MM.1S (cell line): ENCODE measurements at regions not wholly inside any gene's neighbourhood (a gene's known extent, or its start where the extent isn't known, plus 50 kb on each side); places are given as distances from the start of the nearest gene placed in this dataset.
"Not testable (repeated sequence)": the region's sequence is repeated elsewhere in the genome, so short reads cannot be mapped to it uniquely, and the experiment has no call there.

ENCODE experiments used
- DNase-seq: peaks from one replicate; pipeline ENCODE4 v3.0.0-alpha.2; 2015
- H2AFZ ChIP-seq: fragments of 300-600 bp; sonication (generic); 2 replicates; pipeline ENCODE4 v1.6.0; 2016; ENCODE audit warnings: antibody characterized with exemption, low read length
- H3F3A ChIP-seq: fragments of 300-600 bp; sonication (generic); 2 replicates; pipeline ENCODE4 v1.6.1; 2016; ENCODE audit warnings: mild to moderate bottlenecking, antibody characterized with exemption, low read length, moderate library complexity, mixed read lengths; ENCODE audit not compliant: insufficient read depth
- H3K27ac ChIP-seq: fragments of 300-600 bp; sonication (generic); 2 replicates; pipeline ENCODE4 v1.5.1; 2016; ENCODE audit warnings: mild to moderate bottlenecking, low read length
- H3K27me3 ChIP-seq: fragments of 300-600 bp; sonication (generic); replicated peaks from 2 replicates; pipeline ENCODE4 v1.6.0; 2016; ENCODE audit warnings: low read length; ENCODE audit not compliant: insufficient read depth
- H3K36me3 ChIP-seq: fragments of 300-600 bp; sonication (generic); replicated peaks from 2 replicates; pipeline ENCODE4 v1.6.1; 2016; ENCODE audit warnings: mild to moderate bottlenecking, low read length, mixed read lengths; ENCODE audit not compliant: insufficient read depth
- H3K4me1 ChIP-seq: fragments of 300-600 bp; sonication (generic); 2 replicates; pipeline ENCODE4 v1.6.1; 2016; ENCODE audit warnings: low read length, mixed read lengths
- H3K4me2 ChIP-seq: fragments of 300-600 bp; sonication (generic); 2 replicates; pipeline ENCODE4 v1.6.0; 2016; ENCODE audit warnings: low read depth, low read length
- H3K4me3 ChIP-seq: fragments of 300-600 bp; sonication (generic); 2 replicates; pipeline ENCODE4 v1.5.1; 2016; ENCODE audit warnings: low read length, mixed read lengths
- H3K79me2 ChIP-seq: fragments of 300-600 bp; sonication (generic); 2 replicates; pipeline ENCODE4 v1.6.1; 2016; ENCODE audit warnings: mixed run types, low read length, mixed read lengths
- H3K9ac ChIP-seq: fragments of 300-600 bp; sonication (generic); 2 replicates; pipeline ENCODE4 v1.6.1; 2016; ENCODE audit warnings: low read length, mixed read lengths
- H3K9me2 ChIP-seq: fragments of 300-600 bp; sonication (generic); replicated peaks from 2 replicates; pipeline ENCODE4 v1.6.1; 2016; ENCODE audit warnings: mild to moderate bottlenecking, low read length, mixed read lengths; ENCODE audit not compliant: insufficient read depth
- H3K9me3 ChIP-seq: fragments of 300-600 bp; sonication (generic); replicated peaks from 2 replicates; pipeline ENCODE4 v1.6.1; 2016; ENCODE audit warnings: mild to moderate bottlenecking, low read length, mixed read lengths; ENCODE audit not compliant: insufficient read depth
- H4K20me1 ChIP-seq: fragments of 300-600 bp; sonication (generic); 2 replicates; pipeline ENCODE4 v1.6.1; 2016; ENCODE audit warnings: mild to moderate bottlenecking, low read length, moderate library complexity, mixed read lengths; ENCODE audit not compliant: insufficient read depth

DNA sequence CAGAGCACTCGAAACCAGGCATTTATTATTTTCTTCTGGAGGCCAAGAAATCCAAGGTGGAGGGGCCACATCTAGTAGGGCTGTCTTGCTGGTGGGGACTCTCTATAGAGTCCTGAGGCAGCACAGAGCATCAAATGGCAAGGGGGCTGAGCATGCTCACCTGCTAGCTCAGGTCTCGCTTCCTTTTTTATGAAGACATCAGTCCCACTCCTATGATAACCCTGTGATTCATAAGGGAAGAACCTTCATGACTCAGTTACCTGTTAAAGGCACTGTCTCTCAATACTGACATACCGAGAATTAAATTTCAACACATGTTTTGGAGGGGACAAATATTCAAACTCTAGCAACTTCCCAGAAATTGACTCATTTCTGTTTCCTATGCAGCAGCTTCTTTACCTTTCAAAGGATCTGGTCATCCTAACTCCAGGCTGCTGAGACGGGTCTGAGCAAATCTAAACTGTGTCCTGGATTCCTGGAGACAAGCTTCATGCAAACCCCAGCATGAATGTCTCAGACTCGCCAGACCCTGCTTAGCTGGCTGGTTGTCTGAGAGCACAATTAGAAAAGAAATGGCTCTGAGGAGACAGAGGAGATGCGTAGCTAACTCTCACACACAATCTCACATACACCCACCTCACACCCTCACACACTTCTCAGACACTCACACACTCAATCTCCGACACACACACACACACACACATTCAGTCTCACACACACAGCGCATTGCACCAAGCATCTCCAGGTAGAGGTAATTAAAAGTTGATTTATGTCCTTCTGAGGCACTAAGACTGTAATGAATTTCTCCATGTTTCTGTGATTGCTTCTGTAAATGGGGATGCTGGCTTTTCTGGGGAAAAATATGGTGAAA, 280.8 kb downstream of the BCL2L11 start:
- H3K4me1 ChIP-seq, H3K27me3 ChIP-seq, H3K27ac ChIP-seq, H3K9me3 ChIP-seq, DNase-seq, H3F3A ChIP-seq, H3K9ac ChIP-seq, H3K4me2 ChIP-seq, H4K20me1 ChIP-seq, H3K9me2 ChIP-seq, H2AFZ ChIP-seq, H3K4me3 ChIP-seq, H3K79me2 ChIP-seq, H3K36me3 ChIP-seq: not testable (repeated sequence)

DNA sequence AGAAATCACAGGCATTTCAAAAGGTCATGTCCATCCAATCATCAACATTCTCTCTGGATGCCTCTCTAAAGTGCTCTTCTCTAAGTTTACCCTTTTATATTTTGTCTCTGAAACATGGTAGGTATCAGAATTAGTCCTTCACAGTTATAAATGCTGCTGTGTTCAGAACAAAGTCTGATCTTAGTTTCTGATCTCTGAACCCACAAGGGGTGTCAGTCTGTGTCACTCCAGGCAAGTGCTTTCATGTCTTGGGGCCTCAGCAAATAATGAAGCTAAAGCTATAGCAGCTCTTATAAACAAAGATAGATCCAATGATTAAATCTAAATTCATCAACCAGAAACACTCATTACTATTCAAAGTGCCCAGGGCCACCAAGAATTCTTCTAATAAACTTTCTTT, 281.7 kb downstream of the BCL2L11 start:
- not testable (repeated sequence) for H3K79me2 ChIP-seq, H3K9me3 ChIP-seq, H3K4me2 ChIP-seq, H3K27me3 ChIP-seq, H3K9ac ChIP-seq, H3K9me2 ChIP-seq, H3K36me3 ChIP-seq, H3K4me3 ChIP-seq, H4K20me1 ChIP-seq, DNase-seq, H3K4me1 ChIP-seq, H2AFZ ChIP-seq, H3F3A ChIP-seq, H3K27ac ChIP-seq

DNA sequence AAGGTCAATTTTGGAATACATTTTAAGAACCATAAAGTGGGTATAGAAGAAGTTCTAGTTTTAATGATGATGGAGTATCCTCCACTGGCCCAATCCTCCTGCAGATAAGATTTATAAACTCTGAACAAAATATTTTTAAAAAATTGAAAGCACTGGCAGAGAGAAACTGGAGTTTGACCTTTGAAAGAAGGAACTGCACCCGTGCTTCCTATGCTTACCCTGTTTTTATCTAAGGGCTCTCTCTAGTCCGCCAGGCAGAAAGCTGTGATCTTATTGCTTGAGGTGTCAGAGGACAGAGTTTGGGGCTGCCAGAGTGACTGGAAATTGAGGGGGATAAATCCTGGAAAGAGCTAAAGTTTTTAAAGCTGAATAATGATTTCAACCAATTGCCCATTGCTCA, 282.6 kb downstream of the BCL2L11 start:
- not testable (repeated sequence) for H4K20me1 ChIP-seq, H3K4me3 ChIP-seq, H3K9me3 ChIP-seq, H3F3A ChIP-seq, H3K27me3 ChIP-seq, H2AFZ ChIP-seq, H3K9me2 ChIP-seq, H3K79me2 ChIP-seq, DNase-seq, H3K27ac ChIP-seq, H3K9ac ChIP-seq, H3K4me1 ChIP-seq, H3K4me2 ChIP-seq, H3K36me3 ChIP-seq

DNA sequence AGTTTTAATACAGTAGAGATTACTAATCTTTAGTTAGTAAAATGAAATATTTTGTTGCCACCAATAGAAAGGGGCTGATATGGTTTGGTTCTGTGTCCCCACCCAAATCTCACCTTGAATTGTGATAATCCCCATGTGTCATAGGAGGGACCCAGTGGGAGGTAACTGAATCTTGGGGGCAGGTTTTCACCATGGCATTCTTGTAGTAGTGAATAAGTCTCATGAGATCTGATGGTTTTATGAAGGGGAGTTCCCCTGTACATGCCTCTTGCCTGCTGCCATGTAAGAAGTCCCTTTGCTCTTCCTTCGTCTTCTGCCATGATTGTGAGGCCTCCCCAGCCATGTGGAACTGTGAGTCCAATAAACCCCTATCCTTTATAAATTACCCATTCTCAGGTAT, 285.9 kb downstream of the BCL2L11 start:
- H3K4me1 ChIP-seq, H4K20me1 ChIP-seq, H3K9me3 ChIP-seq, H2AFZ ChIP-seq, H3K27me3 ChIP-seq, H3K4me3 ChIP-seq, H3K4me2 ChIP-seq, H3K9ac ChIP-seq, H3F3A ChIP-seq, H3K36me3 ChIP-seq, H3K79me2 ChIP-seq, H3K27ac ChIP-seq, H3K9me2 ChIP-seq, DNase-seq: not testable (repeated sequence)

DNA sequence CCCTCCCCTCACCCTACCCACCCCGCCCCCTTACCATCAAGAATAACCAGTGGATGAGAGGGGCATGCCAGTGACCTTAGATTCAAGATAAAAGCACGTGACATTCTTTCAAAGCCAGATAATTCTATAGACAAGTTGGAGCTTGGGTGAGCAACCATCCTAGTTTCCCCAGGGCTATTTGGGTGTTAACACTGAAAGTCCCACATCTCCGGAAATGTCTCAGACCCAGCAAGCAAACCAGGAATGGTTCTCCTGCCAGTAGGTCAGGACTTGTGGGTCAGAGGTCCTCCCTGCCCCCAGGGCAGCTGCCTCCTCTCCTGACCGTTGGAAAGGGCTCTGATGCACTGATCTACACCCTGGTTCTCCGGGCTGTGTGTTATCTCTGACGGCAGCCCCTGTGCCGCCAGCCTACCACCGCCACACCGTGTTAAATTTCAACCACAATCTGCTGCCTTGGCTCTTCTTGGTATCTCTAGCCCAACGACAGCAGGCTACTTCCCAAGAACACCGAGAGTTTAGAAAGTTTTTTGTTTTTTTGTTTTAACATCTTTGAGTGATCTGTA, 287.0 kb downstream of the BCL2L11 start:
- not testable (repeated sequence) for H3K27ac ChIP-seq, H3F3A ChIP-seq, H3K79me2 ChIP-seq, H3K9me2 ChIP-seq, DNase-seq, H4K20me1 ChIP-seq, H3K36me3 ChIP-seq, H3K27me3 ChIP-seq, H3K9ac ChIP-seq, H2AFZ ChIP-seq, H3K4me3 ChIP-seq, H3K4me1 ChIP-seq, H3K9me3 ChIP-seq, H3K4me2 ChIP-seq

DNA sequence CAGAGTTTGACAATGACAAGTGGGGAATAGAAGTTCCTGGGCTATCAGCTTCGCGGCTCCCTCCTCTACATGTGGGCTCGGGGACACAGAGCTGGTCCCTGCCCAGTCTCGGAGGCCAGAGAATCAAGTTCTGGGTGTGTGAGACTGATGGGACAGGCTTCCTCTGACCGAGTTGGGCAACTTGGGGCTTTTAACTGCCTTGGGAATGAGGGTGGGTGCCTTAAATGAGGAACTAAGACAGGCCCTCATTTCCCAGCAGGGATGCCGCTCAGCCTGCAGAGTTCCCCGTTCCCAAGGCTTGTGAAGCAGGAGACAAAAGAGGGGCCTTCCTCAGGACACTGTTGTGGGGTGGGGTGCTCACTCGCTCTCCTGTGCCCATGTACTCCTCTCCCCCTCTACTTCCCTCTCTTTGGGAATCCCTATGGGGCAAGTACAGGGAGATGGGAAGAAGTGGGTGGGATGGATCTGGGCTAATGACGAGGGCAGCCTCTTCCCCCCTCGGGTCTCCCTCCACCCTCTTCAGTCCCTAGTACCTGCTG, 290.2 kb downstream of the BCL2L11 start:
- not testable (repeated sequence) for H3K9ac ChIP-seq, H4K20me1 ChIP-seq, H3K79me2 ChIP-seq, H3K4me1 ChIP-seq, H2AFZ ChIP-seq, H3K9me2 ChIP-seq, H3K27ac ChIP-seq, H3K27me3 ChIP-seq, H3K36me3 ChIP-seq, H3K4me2 ChIP-seq, H3F3A ChIP-seq, H3K9me3 ChIP-seq, DNase-seq, H3K4me3 ChIP-seq

DNA sequence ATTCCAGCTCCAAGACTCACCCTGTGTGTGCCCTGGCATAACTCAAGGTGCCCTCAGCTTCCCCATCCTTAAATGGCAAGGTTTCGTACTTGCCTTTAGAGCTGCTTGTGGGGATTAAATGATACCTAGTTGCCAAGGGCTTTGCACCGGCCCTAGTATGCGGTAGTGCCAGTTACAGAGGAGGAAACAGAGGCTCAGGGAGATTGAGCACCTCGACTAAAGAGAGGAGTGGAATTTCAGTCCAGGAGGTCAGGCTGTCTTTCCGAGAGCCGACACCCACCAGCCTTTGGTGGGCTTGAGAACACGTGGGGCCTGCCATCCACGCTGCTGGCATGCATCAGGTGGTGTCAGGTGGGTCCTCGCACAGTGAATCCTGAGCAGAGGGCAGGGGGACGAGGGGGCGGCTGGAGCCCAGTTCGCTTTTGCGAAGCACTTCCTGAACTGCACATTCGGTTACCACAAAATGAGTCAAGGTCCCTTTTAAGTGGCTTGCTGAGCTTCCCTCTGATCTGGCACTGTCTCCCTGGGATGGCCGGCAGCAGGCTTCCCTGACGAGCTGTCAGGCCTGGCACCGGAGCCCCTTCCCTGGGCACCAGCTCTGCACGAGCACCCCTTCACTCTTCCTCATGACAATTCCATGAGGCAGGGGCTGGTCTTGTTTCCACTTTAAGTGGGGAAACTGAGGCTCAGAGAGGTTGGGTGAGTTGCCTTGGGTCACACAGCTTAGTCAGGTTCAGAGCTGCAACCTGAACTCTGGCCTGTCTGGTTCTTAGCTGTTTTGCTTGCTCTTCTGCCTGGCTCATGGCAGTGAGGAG, 291.4 kb downstream of the BCL2L11 start:
- H3K4me1 ChIP-seq, H3K36me3 ChIP-seq: not testable (repeated sequence)

More for the DNA sequence above, 291.4 kb downstream of the BCL2L11 start:
- not testable (repeated sequence) for H3K9me2 ChIP-seq, H3K9ac ChIP-seq, H3K4me2 ChIP-seq, H3K4me3 ChIP-seq, H4K20me1 ChIP-seq, DNase-seq, H2AFZ ChIP-seq, H3K9me3 ChIP-seq, H3K27me3 ChIP-seq, H3F3A ChIP-seq, H3K79me2 ChIP-seq, H3K27ac ChIP-seq
